K562 (cell line): ENCODE measurements at regions not wholly inside any gene's neighbourhood (a gene's known extent, or its start where the extent isn't known, plus 50 kb on each side); places are given as distances from the start of the nearest gene placed in this dataset.

ENCODE experiments used
- ATAC-seq: fragments of 200-7000 bp; cut with Tn5 transposase; 3 replicates; pipeline ENCODE4 v1.9.1; 2020; ENCODE audit warnings: moderate library complexity
- BruUV-seq: library from RNA; stranded (reverse); fragments of 400-500 nt; replicated peaks from 2 replicates; lab custom pipeline; 2021; lab: Mats Ljungman, UMichigan
- CTCF ChIA-PET: fragments of 300-600 bp; formaldehyde crosslinking; extraction: SDS; loops from one replicate; lab custom pipeline; 2021; ENCODE audit warnings: low intra/inter-chr PET ratio; lab: Yijun Ruan, JAX
- POLR2A ChIA-PET: fragments of 300-600, 350-650 bp; sonication (Branson Sonifier 250); formaldehyde crosslinking; extraction: SDS; loops from one replicate; lab custom pipeline; 2021; ENCODE audit warnings: antibody characterized with exemption, inconsistent platforms; lab: Yijun Ruan, JAX
- DNase-seq, 4 experiments: peaks; one replicate each; pipeline versions ENCODE4 v3.0.0 to v3.0.0-alpha.2; 2011 to 2018; ENCODE audit warnings: low spot score in 3 of 4, mixed read lengths in 3 of 4; ENCODE audit errors: extremely low read depth in 1 of 4
- FAIRE-seq: peaks from 2 replicates; lab custom pipeline; 2011; peaks lifted over from hg19 to GRCh38; lab: Jason Lieb, UNC
- H2AFZ ChIP-seq: 2 replicates; pipeline ENCODE4 v1.6.0; 2011; ENCODE audit warnings: low read depth, low read length, control low read depth, inconsistent platforms
- H3K27ac ChIP-seq: fragments of 200-600 bp; 3 replicates; pipeline ENCODE4 v1.8.0; 2011; ENCODE audit warnings: low read depth, mild to moderate bottlenecking, control low read depth, inconsistent platforms, low read length, moderate library complexity, mixed read lengths; ENCODE audit errors: extremely low read depth
- H3K27me3 ChIP-seq, 2 experiments: fragments of 300-600 bp in 1 of 2; 2 replicates in 1 of 2; 3 replicates in 1 of 2; pipeline versions ENCODE4 v1.6.0 to v1.8.0; 2011; ENCODE audit warnings: inconsistent platforms in 2 of 2, low read length in 2 of 2, mild to moderate bottlenecking in 1 of 2, mixed read lengths in 1 of 2, moderate library complexity in 1 of 2; ENCODE audit not compliant: control insufficient read depth in 2 of 2, insufficient read depth in 2 of 2
- H3K36me3 ChIP-seq: fragments of 300-600 bp; 3 replicates; pipeline ENCODE4 v1.8.0; 2011; ENCODE audit warnings: mild to moderate bottlenecking, low read length, inconsistent platforms; ENCODE audit not compliant: control insufficient read depth, insufficient read depth
- H3K4me1 ChIP-seq, 2 experiments: fragments of 200-600 bp in 1 of 2; replicated peaks in 1 of 2; 2 replicates in 1 of 2; 3 replicates in 1 of 2; pipeline versions ENCODE4 v1.5.1 to v1.8.0; 2011; ENCODE audit warnings: inconsistent platforms in 2 of 2, low read length in 2 of 2, mild to moderate bottlenecking in 1 of 2, mixed read lengths in 1 of 2, moderate library complexity in 1 of 2; ENCODE audit not compliant: control insufficient read depth in 2 of 2, insufficient read depth in 2 of 2
- H3K4me2 ChIP-seq: 2 replicates; pipeline ENCODE4 v1.6.1; 2011; ENCODE audit warnings: low read length, control low read depth, inconsistent platforms, mixed read lengths; ENCODE audit not compliant: insufficient read depth
- H3K4me3 ChIP-seq: fragments of 200-600 bp; sonication (generic), shearing (Covaris generic); 2 replicates; pipeline ENCODE4 v1.5.1; 2016; ENCODE audit warnings: control low read depth, inconsistent platforms
- H3K79me2 ChIP-seq: fragments of 200-600 bp; 3 replicates; pipeline ENCODE4 v1.8.0; 2011; ENCODE audit warnings: low read length, inconsistent platforms; ENCODE audit not compliant: control insufficient read depth, insufficient read depth
- H3K9ac ChIP-seq, 2 experiments: 2 replicates each; pipeline versions ENCODE4 v1.6.0 to v1.6.1; 2011; ENCODE audit warnings: low read depth in 2 of 2, low read length in 2 of 2, control low read depth in 1 of 2, inconsistent platforms in 1 of 2, mild to moderate bottlenecking in 1 of 2, mixed read lengths in 1 of 2; ENCODE audit not compliant: insufficient read depth in 1 of 2
- H3K9me1 ChIP-seq: one replicate; pipeline ENCODE4 v1.6.0; 2011; ENCODE audit warnings: inconsistent platforms, mild to moderate bottlenecking, low read length, moderate library complexity; ENCODE audit not compliant: control insufficient read depth, insufficient read depth
- H3K9me3 ChIP-seq: replicated peaks from 2 replicates; pipeline ENCODE4 v1.5.1; 2011; ENCODE audit warnings: low read depth, low read length, inconsistent platforms; ENCODE audit not compliant: control insufficient read depth, insufficient read depth
- H4K20me1 ChIP-seq: replicated peaks from 2 replicates; pipeline ENCODE4 v1.6.1; 2011; ENCODE audit warnings: low read length, inconsistent platforms, mixed read lengths; ENCODE audit not compliant: control insufficient read depth, insufficient read depth
- BRD9 ChIP-seq: fragments of 450-650 bp; IDR thresholded peaks from 2 replicates; pipeline ENCODE4 v1.6.1; 2018; ENCODE audit warnings: low read depth; ENCODE audit not compliant: partially characterized antibody
- ERF ChIP-seq: fragments of 450-650 bp; formaldehyde crosslinking; IDR thresholded peaks from 2 replicates; pipeline ENCODE4 v1.4.0; 2020; ENCODE audit warnings: mild to moderate bottlenecking, mixed read lengths
- GABPB2 ChIP-seq: fragments of 250-450 bp; sonication (Bioruptor Pico); conservative IDR thresholded peaks from 2 replicates; pipeline ENCODE4 v1.5.1; 2021; ENCODE audit warnings: mild to moderate bottlenecking
- GTF3C2 ChIP-seq: IDR thresholded peaks from 3 replicates; pipeline ENCODE4 v1.6.1; 2011; ENCODE audit warnings: borderline replicate concordance, mild to moderate bottlenecking, moderate library complexity; ENCODE audit not compliant: insufficient read length; ENCODE audit errors: extremely low read depth
- HNRNPUL1 ChIP-seq: fragments of 200-400 bp; formaldehyde crosslinking; IDR thresholded peaks from 2 replicates; pipeline ENCODE4 v1.6.1; 2017; ENCODE audit warnings: low read length
- MAZ ChIP-seq, 2 experiments: fragments of 450-650 bp in 1 of 2; sonication (generic) in 1 of 2; formaldehyde crosslinking; IDR thresholded peaks in 1 of 2; conservative IDR thresholded peaks in 1 of 2; 2 replicates each; pipeline versions ENCODE4 v1.4.0 to v1.5.0; 2020; ENCODE audit warnings: mild to moderate bottlenecking in 1 of 2, missing genetic modification reagents in 1 of 2
- POLR3A ChIP-seq: IDR thresholded peaks from 2 replicates; pipeline ENCODE4 v1.6.1; 2011; ENCODE audit warnings: borderline replicate concordance, mild to moderate bottlenecking, moderate library complexity; ENCODE audit not compliant: insufficient read length, insufficient read depth; ENCODE audit errors: extremely low read depth
- SAP30 ChIP-seq: fragments of 200-600 bp; sonication (generic); IDR thresholded peaks from 2 replicates; pipeline ENCODE4 v1.6.1; 2012; ENCODE audit warnings: borderline replicate concordance, low read depth, mild to moderate bottlenecking, moderate library complexity, low read length, control low read depth, inconsistent platforms; ENCODE audit not compliant: insufficient read depth, poor library complexity, severe bottlenecking
- SMARCA4 ChIP-seq: fragments of 450-650 bp; IDR thresholded peaks from 2 replicates; pipeline ENCODE4 v1.6.1; 2016
- SRSF1 ChIP-seq: fragments of 200-400 bp; formaldehyde crosslinking; IDR thresholded peaks from 2 replicates; pipeline ENCODE4 v1.6.1; 2017; ENCODE audit warnings: mild to moderate bottlenecking, low read depth, low read length, moderate library complexity
- TAF9B ChIP-seq: fragments of 450-650 bp; IDR thresholded peaks from 2 replicates; pipeline ENCODE4 v1.6.1; 2018; ENCODE audit warnings: mild to moderate bottlenecking; ENCODE audit not compliant: partially characterized antibody
- ZNF586 ChIP-seq: fragments of 450-650 bp; formaldehyde crosslinking; conservative IDR thresholded peaks from 2 replicates; pipeline ENCODE4 v1.4.0; 2020; ENCODE audit warnings: mild to moderate bottlenecking, moderate library complexity
- ZNF589 ChIP-seq: fragments of 200-800 bp; sonication (Bioruptor generic); IDR thresholded peaks from 2 replicates; pipeline ENCODE4 v1.6.1; 2016; ENCODE audit warnings: low read depth, missing genetic modification characterization, missing compliant biosample characterization
- WGBS: fragments of 100-300 bp; shearing (Covaris generic); methylation state at CpG from one replicate; pipeline ENCODE4 v1.1.6; 2016; ENCODE audit warnings: low coverage, mixed read lengths; ENCODE audit not compliant: insufficient coverage; ENCODE audit errors: missing lambda C conversion rate; 5-methylcytosine and 5-hydroxymethylcytosine counted together
- in situ Hi-C: fragments of 300-500 bp; cut with MboI; formaldehyde crosslinking; loops from 4 replicates; pipeline ENCODE4 v1.15.0; 2018; ENCODE audit warnings: inconsistent platforms, mixed read lengths
- intact Hi-C: fragments of 100-400 bp; cut with micrococcal nuclease; formaldehyde crosslinking; loops from 2 replicates; pipeline ENCODE4 v1.14.2; 2022
- TF ChIP-seq, protein P1 (sequence below): fragments of 250-450 bp; sonication (Bioruptor Pico); IDR thresholded peaks from 2 replicates; pipeline ENCODE4 v1.5.0; 2021
- TF ChIP-seq, protein P2 (sequence below): IDR thresholded peaks from 2 replicates; pipeline ENCODE4 v1.6.1; 2012; ENCODE audit warnings: low read depth, low read length, improper control_type of control experiment, borderline replicate concordance

- TF ChIP-seq GTF3C2, result no peak
Measured at GRCh38 chr4:132502096-132502552, 647.0 kb upstream of the PCDH10 start (continued).

- DNase-seq, result no peak
- Histone ChIP-seq H3K4me1 (no peaks in the 10 kb centered on the region), H2AFZ (no peak overlapping the region), H3K9ac (no peak overlapping the region), H3K4me2 (no peak overlapping the region), H3K4me3 (no peak overlapping the region), H3K9me3 (no peaks in the 10 kb centered on the region), H3K36me3 (no peaks in the 10 kb centered on the region), H3K79me2 (no peaks in the 10 kb centered on the region), H3K9me1 (no peaks in the 10 kb centered on the region), H3K27me3 (no peaks in the 10 kb centered on the region), H4K20me1 (no peaks in the 10 kb centered on the region), H3K27ac (no peak overlapping the region)
- ChIA-PET POLR2A (no interaction called here), CTCF (no interaction called here)
- ATAC-seq, result no peak
- 3% methylated on average over 2 of the region's 2 CpGs for WGBS
- no peak for FAIRE-seq
- in situ Hi-C loops, result no loop called here
- BruUV-seq, result no TSS peak
- TF ChIP-seq GABPB2 (CRISPR knock-in tag), result no peak
- TF ChIP-seq HNRNPUL1, result no peak
- TF ChIP-seq SMARCA4, result no peak
- TF ChIP-seq BRD9, result no peak
- no peak for TF ChIP-seq ZNF586 (CRISPR knock-in tag)
- TF ChIP-seq ZNF589 (CRISPR knock-in tag), result no peak
- TF ChIP-seq, protein P1, sequence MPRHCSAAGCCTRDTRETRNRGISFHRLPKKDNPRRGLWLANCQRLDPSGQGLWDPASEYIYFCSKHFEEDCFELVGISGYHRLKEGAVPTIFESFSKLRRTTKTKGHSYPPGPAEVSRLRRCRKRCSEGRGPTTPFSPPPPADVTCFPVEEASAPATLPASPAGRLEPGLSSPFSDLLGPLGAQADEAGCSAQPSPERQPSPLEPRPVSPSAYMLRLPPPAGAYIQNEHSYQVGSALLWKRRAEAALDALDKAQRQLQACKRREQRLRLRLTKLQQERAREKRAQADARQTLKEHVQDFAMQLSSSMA (CRISPR knock-in tag), result no peak
- TF ChIP-seq ERF (CRISPR knock-in tag), result no peak
- no peak for TF ChIP-seq POLR3A
- TF ChIP-seq, protein P2, sequence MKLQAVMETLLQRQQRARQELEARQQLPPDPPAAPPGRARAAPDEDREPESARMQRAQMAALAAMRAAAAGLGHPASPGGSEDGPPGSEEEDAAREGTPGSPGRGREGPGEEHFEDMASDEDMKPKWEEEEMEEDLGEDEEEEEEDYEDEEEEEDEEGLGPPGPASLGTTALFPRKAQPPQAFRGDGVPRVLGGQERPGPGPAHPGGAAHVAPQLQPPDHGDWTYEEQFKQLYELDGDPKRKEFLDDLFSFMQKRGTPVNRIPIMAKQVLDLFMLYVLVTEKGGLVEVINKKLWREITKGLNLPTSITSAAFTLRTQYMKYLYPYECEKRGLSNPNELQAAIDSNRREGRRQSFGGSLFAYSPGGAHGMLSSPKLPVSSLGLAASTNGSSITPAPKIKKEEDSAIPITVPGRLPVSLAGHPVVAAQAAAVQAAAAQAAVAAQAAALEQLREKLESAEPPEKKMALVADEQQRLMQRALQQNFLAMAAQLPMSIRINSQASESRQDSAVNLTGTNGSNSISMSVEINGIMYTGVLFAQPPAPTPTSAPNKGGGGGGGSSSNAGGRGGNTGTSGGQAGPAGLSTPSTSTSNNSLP, result no peak
- TF ChIP-seq TAF9B, result no peak
- TF ChIP-seq SAP30, result no peak
- TF ChIP-seq SRSF1, result no peak
- no peak for TF ChIP-seq MAZ (CRISPR knock-in tag; conservative IDR thresholded peaks at IDR 0.05 in 1 of 2, IDR thresholded peaks at IDR 0.05 in 1 of 2)
- intact Hi-C loops, result no loop called here
Measured at GRCh38 chr4:132504438-132504837, 644.7 kb upstream of the PCDH10 start.
